Stimulated activated naive CD8-positive, alpha-beta T cell treated with anti-CD3 and anti-CD28 coated beads, Interleukin-15, Interleukin-2, amounts not matched to agents 100 U/mL and 50 U/mL, for 24 hours (primary cell): ENCODE measurements at regions not wholly inside any gene's neighbourhood (a gene's known extent, or its start where the extent isn't known, plus 50 kb on each side); places are given as distances from the start of the nearest gene placed in this dataset.

Experiments used
- ATAC-seq: fragments of 150-1000 bp; cut with Tn5 transposase; one replicate; pipeline ENCODE4 v1.10.0; 2021
- DNase-seq: peaks from one replicate; pipeline ENCODE4 v3.0.0; 2021

DNA sequence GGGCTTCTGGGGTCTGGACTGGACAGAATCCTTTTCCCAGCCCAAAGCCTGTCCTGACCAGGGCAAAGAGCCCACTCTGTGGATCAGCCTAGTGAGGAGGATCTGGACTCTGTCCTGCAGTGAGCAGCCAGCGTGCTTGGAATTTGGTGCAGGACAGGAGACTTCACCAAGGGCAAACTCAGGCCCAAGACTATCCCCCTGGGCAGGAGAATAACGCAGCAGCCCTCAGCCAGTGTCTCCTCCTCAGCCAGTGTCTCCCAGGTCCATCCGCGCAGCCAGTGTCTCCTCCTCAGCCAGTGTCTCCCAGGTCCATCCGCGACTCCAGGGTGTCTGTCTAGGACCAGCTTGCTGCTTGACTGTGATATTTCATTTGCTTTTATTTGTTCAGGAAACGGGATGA lies 1334.0 kb downstream of the TBC1D22A start:
- no peak for DNase-seq
- ATAC-seq: no peak

GRCh38 chr22:48093981-48094380 lies 1331.5 kb downstream of the TBC1D22A start:
- no peak for ATAC-seq
- no peak for DNase-seq

- no peak for DNase-seq
- no peak for ATAC-seq
These were observed 1330.4 kb downstream of the TBC1D22A start for GRCh38 chr22:48092866-48093265.

DNA sequence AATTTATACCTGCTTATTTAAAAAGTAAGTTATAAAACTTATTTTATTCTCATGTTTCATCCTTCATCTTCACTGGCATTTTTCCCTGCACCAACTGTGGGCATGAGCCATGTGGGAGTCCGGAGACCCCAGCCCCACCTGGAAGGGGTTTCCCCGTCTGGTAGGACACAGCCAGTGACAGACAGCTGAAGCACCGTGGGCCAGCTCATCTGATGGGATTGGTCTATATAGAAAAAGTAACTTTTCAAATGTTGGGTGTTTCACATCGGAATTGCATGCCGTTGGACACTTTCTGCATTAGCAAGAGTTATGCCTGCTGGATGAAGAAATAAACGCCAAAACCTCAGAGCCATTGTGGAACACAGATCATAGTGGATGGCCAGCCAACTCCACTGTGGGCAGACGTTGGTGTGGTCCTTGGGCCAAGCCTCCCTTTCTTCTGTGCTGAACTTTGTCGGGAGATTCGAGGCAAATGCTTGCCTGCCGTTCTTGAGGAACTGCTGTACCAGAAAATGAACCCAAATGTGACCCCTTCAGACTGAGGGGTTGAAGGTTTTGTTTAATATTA lies 1329.3 kb downstream of the TBC1D22A start:
- ATAC-seq (no peak), DNase-seq (no peak)

DNA sequence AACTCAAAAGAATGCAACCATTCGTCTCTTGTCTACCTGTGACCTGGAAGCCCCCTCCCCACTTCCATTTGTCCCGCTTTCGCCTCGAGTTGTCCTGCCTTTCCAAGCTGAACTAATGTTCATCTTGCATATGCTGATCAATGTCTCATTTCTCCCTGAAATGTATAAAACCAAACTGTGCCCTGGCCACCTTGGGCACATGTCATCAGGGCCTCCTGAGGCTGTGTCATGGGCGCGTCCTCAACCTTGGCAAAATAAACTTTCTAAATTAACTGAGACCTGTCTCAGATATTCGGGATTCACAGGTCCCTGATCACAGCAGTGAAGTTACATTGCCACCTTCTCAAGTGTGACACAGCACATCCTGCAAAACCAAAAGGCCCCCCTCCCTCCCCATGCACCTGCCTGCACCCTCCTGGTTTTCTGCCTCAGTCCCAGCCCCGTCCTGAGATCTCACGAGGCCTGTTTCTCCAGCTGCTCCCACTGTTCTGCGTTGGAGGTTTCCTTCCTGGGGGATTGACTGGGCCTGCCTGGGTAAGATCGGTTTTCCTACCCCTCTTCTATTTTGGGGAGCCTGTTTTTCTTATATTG lies 1328.7 kb downstream of the TBC1D22A start:
- no peak for ATAC-seq
- no peak for DNase-seq

DNA sequence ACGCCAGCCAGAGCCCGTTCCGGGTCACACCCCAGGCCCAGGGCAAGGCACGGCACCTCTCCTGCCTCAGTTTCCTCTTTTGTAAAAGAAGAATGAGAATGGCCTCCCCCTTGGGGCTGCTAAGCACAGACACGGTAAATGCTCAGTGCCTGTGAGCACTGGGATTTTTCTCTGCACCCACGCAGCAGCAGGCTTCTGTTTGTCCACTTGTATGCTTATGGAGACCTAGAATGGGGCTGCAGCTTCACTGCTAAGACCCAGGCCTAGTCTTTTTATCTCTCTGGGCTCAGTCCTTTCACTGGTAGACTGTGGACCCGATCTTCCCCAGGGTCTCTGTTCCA lies 1327.9 kb downstream of the TBC1D22A start:
- DNase-seq (no peak), ATAC-seq (no peak)

DNA sequence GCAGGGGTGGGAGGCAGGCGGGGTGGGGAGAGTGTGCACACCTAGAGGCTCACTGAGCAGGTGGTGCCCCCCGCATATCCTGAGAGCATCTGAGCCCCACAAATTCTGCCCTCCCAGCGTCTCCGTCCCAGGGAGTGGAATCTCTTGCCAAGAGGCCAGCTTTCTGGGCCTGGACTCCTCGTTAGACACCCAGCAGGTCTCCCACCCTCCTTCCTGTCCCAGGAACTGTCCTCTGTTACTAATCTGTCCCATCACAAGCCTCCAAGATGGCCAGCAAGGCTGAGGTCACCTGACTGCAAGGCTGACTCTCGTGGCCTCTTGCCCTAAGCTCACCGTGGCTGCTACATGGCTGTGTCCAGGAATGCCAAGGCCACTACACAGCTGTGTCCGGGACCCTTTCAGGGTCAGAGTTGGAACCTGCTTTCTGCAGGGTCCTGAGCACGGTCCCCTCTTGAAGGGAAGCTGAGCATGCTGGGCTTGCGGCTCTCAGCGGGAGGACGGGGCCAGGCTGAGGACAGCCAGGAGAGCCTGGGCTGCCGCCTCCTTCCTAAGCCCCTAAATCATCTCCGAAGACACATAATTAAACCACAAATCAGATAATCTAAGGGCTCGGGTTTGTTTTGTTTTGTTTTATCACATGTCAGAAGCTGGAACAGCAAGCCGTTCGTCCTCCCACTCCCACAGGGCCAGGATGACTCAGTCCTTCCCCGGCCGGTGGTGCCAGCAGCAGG lies 1327.3 kb downstream of the TBC1D22A start:
- no peak for ATAC-seq
- no peak for DNase-seq

- DNase-seq (no peak), ATAC-seq (no peak)
These were observed 1326.6 kb downstream of the TBC1D22A start for GRCh38 chr22:48088926-48089536.

DNA sequence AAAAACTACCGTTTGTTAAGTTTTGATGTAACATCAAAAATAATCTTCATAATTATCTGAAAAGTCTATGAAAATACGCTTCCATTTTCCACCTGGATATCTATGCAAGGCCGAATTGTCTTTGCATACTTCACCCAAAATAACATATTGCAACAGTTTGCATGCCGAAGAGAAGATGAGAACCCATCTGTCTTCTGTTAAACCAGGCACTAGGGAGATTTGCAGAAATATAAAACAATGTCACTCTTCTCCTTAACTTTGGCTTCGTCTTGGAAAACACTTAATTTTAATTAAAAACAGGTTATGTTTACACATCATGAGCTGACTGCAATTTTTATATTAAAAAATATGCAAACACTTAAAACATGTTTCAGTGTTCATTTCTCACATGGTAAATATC lies 1325.8 kb downstream of the TBC1D22A start:
- ATAC-seq (no peak), DNase-seq (no peak)

GRCh38 chr22:48085901-48086645 lies 1323.6 kb downstream of the TBC1D22A start:
- no peak for ATAC-seq

DNA sequence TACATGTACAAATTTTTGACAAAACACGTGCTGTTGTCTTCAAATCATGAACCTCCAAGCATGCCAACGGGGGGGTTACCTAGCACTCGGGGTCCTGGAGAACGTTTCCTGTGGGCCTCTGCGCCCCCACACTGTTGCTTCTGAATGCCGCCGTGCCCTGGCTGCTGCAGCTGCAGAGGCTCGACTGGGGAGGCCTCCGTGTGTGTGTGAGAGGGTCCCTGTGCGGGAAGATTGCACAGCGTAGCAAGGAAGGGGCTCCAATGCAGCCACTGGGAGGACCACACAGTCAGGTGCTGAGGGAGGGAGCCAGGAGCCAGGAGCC lies 1322.2 kb downstream of the TBC1D22A start:
- DNase-seq: no peak
- no peak for ATAC-seq

More at GRCh38 chr22:48085901-48086645, 1323.6 kb downstream of the TBC1D22A start:
- DNase-seq: no peak

GRCh38 chr22:48084041-48084728 lies 1321.7 kb downstream of the TBC1D22A start:
- no peak for ATAC-seq
- no peak for DNase-seq

- DNase-seq (no peak), ATAC-seq (no peak)
These were observed 1321.1 kb downstream of the TBC1D22A start for GRCh38 chr22:48083502-48083901.

DNA sequence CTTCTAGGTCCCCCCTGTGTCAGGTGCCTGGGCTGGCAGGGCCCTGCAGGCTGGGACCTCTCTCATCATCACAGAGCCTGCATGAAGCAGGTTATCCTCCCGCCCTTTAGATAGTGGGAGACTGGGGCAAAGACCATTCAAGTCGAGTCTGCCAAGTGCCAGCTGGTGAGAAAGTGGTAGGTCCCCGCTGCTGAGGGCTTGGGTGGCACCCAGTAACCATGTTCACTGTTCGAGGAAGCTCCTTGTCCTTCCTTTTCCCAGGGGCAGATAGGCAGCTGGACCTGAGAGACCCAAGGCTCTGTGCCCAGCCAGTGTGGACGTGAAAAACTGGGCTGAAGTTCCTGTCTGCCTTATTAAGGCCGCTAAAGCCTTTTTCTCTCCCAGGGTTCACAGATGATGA lies 1319.8 kb downstream of the TBC1D22A start:
- ATAC-seq: no peak
- no peak for DNase-seq

DNA sequence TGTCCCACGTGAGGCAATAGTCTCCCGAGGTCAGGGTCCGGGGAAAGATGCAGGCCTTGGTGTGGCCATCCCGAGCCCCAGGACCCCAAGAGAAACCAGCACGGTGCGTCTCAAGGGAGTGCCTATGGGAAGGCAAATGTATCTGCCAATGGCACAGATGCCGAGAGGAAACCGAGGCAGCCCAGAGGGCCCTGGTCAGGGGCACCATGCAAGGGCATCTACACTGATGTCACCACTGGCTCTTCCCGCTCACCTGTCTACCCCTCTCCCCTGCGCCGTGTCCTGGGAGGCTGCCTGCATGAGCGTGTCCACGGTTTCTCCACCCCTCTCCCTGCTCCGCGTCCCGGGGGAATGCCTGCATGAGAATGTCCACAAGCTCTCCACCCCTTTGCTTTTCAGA lies 1318.8 kb downstream of the TBC1D22A start:
- ATAC-seq: no peak

DNA sequence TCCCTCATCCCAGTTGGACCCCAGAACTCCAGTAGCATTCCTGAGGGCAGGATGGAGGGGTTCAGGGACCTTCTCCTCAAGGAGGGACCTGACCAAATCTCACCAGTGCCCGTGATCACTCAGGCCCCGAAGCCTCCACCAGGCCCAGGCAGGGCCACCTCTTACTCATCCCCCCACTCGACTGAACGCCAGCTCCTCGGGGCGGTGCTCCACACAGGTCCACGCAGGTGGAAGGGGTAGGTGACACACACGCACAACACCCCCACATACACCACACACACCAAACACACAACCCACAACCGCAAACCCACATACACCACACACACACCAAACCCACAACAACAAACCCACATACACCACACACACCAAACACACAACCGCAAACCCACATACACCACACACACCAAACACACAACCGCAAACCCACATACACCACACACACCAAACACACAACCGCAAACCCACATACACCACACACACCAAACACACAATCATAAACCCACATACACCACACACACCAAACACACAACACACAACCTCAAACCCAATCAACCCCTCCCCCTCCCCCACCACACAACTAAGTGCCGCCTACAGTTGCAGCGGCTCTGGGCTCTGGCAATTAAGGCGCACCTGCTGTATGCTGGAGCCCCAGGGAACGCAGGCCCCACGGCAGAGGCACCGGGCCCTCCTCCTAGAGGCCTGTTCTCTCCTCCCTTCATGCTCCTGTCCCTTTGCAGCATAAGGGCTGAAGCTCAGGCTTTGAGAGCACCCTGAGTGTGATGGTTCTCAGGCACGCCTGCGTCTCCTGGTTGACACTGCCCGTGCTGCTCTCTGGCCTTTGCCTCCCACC lies 1318.1 kb downstream of the TBC1D22A start:
- DNase-seq (no peak), ATAC-seq (no peak)

More for the DNA sequence above, 1318.8 kb downstream of the TBC1D22A start:
- DNase-seq: no peak

- no peak for ATAC-seq
- no peak for DNase-seq
These were observed 1317.2 kb downstream of the TBC1D22A start for GRCh38 chr22:48079505-48080290.

DNA sequence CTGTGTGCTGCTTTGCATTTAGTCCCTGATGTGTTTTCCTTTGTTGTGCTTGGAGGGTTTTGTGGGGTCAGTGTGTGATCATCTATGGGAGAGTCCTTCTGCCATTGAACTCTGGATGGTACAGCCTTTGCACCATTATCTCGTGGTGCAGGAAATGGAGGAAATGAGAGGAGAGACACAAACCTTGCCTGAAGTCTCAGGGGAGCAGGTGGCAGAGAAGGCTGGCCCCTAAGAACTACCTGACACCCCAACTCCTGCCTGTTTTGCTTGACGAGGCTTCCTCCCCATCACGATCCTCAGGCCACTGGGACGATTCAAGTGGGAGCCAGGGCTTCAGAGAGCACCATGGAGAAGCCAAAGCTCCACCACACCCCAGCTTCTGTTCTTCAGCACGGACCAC lies 1316.4 kb downstream of the TBC1D22A start:
- no peak for DNase-seq
- ATAC-seq: no peak

- no peak for ATAC-seq
These were observed 1315.2 kb downstream of the TBC1D22A start for GRCh38 chr22:48077699-48078098.

DNA sequence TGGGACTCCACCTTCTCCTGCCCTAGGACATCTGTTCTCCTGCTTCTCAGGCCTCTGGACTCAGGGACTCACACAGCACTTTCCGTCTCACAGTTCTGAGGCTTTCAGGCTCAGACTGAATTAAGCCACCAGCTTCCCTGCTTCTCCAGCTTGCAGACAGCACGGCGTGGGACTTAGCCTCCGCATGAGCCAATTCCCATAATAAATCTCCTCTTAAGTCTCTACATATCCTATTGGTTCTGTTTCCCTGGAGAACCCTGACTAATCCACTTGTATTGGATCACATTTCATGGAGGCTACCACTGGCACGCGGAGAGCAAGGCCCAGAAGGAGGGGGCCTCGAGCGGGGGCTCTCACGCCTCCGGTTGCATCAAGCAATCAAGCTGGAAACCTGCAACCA lies 1313.6 kb downstream of the TBC1D22A start:
- ATAC-seq (no peak), DNase-seq (no peak)

More at GRCh38 chr22:48077699-48078098, 1315.2 kb downstream of the TBC1D22A start:
- DNase-seq: no peak
